T-helper 1 cell treated with Interleukin-12 subunit alpha and Interleukin-12 subunit beta and Interleukin-4 antibody, amounts not matched to agents 30 ng/mL and 1 ng/mL, for 36 hours (primary cell): ENCODE measurements at regions not wholly inside any gene's neighbourhood (a gene's known extent, or its start where the extent isn't known, plus 50 kb on each side); places are given as distances from the start of the nearest gene placed in this dataset.

Experiments
- intact Hi-C: fragments of 100-400 bp; cut with micrococcal nuclease; formaldehyde crosslinking; loops from one replicate; pipeline ENCODE4 v1.15.1; 2024

DNA sequence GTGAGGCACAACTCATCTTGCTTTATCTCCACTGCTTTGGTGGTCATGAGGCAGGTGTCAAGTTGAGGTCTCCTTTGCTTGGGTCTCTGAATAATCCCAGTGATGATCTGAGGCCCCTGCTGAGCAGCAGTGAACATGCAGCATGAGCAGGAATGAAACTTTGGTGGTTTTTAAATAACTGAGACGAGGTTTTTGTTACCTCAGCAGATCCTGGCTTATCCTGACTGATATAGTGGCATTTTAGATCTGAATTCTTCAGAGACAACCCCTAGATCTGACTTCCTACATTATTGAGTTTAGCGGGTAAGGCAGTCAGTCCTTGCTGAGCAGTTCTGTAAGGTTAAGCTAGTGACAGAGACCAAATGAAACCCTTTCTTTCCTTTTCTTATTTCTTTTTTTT lies 230.4 kb downstream of the ARRDC4 start:
- intact Hi-C loops, result no loop called here

DNA sequence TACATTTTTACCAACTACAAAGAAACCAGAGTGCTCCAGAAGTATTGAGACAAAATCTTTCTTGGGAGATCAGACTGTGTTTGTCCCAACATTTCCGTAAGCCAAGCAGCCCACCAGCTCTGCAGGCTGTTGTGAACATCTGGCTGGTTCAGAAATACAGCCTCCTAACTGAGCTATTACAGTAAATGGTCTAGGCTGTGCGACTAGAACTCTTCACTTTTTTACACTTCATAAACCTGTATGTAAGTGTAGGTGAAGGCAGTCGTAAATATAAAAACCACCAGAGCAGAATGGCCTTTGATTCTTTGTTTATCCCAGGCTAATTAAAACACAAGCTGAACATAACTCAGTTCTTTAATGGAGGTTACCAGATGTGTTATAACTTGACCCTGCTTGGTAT lies 235.3 kb downstream of the ARRDC4 start:
- intact Hi-C loops, result no loop called here

DNA sequence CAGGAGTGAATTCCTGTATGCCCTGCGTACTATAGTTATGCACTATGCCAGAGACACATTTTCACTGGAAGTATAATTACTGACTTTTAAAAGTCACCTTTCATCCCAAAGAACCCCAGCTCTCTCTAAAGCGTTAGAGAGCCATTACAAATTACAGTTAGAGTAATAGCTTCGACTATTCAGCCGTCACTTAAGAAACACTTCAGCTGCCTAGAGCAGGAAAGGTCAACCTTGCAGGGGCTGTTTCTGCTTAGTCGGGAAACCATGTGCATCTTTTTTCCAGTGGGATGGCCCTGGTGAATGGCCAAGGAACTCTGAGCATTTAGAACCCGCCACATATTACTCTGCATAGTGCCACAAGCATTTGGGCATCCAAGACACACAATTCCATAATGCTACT lies 235.9 kb downstream of the ARRDC4 start:
- intact Hi-C loops, result no loop called here

DNA sequence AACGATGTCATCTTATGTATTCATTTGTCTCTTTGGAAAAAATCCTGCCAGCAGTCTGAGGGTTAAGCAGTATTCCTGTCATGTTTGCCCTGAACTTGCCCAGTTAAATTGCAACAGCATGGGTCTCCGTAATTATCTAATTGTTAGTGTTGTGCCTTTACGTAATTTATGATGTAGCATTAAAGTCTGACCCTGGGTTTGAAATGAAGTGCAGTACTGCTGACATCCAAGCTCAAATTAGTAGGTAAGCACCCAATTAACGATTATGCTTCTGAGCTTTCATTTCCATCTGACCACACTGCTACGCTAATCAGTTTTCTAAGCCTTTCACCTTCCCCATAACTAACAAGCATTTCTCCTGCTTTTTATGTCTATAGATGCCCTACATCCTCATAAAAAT lies 241.8 kb downstream of the ARRDC4 start:
- intact Hi-C loops, result no loop called here

DNA sequence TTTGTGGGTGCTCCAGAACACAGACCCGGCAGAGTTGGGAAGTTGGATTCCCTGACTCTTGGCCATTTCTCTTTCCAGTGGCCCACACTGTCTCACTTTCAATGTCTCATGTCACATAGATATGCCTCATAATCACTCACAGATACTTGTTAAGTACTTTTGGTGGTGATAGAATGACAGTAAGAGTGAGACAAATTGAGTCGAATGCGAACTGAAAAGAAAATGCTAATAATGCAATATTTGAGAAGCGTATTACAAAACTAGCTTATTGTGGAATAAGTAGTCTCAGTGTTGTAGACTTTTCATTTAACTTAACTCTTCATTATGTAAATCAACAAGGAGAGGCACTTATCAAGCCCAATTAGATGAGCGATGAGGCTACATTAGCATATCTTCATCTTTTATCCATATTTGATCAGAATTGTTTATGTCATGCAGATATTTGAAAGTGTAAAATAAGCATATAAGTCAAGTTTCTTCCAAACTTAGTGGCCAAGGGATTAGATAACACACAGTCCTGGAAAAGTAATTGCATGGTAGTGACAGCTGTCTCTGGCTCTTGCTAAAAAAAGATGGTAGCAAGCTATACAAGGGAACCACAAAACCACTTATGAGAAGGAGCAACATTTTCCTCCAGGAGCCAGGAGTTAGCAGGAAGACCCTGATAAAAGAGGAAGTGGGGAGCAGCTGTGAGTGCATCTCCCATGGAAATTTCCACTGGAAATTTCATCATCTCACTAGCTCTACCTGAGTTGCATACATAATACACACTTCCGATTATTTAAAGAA lies 243.6 kb downstream of the ARRDC4 start:
- intact Hi-C loops, result no loop called here

DNA sequence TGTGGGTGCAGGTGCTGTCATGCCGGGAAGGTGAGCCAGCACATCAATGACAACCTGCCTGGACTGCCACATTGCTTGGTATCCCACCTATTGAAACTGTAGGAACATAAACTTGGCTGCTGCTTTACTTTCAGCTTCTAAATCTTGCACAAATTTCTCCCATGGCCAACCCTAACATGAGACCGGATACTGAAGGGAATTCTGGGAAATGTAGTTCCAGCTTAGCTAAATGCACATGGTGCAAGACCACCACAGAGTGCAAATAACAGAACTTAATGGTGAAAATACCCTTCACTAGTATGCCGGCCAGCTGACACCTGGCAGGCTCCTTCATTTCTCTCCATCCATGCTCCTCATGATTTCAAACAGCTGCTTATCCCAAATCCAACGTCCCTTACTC lies 247.4 kb downstream of the ARRDC4 start:
- intact Hi-C loops, result no loop called here

DNA sequence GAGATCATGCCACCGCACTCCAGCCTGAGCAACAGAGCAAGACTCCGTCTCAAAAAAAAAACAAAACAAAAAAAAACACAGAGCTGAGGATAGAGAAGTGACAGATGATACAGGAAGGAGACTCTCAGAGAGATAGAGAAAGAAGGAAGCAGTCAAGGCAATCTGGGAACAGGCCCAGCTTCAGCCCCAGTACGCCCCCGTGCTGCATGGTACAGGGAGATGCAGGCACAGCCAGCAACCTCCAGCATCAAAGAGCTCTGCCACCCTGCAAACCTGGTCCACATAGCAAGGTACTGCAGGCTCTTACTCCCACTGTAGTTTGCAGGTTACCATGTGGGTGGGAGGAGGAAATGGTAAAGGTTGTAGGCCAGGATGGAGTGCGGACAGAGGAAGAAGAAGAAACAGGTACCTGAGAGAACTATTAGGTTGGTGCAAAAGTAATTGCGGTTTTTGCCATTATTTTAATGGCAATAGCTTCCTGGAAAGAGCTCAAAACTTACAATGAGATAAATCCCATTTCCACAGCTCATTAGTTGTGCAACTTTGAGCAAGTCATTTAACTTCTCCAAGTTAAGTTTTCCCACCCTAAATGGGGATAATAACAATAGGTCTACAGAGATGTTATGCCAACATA lies 253.0 kb downstream of the ARRDC4 start:
- intact Hi-C loops, result no loop called here

DNA sequence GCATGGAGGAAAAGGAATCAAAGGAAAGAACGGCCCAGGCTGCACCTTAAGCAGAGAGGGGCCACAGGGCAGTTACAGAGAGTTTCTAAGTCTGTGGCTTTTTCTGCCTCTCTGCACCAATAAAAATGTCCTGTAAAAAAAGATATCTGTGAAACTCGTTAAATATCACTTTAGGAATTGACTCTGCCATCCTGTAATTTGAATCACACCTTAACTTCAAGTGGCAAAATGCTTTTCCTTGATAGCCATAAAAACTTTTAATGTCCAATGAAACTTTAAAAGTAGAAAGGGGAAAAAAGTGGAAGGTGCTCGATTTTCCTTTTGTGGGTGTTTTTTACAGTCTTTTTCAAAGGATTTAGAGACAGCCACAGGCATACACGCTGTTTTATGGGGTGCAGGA lies 255.7 kb downstream of the ARRDC4 start:
- intact Hi-C loops, result no loop called here

DNA sequence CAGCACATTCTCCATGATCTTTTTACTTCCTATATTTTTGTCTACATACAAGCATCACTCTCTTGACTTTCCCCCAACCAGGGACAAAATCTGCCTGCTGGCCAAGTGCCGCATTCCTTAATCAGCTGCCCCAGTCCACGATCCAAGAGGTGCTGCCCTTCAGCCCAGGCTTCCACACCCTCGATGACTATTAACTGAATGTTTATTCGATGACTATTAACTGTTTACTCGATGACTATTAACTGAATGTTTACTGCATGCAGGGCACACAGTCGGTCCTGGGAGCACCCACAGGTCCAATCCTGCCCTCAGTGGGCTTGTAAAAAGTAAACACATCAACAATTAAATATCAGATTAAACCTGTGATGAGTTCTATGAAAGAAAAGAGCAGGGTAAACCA lies 256.9 kb downstream of the ARRDC4 start:
- intact Hi-C loops, result no loop called here

DNA sequence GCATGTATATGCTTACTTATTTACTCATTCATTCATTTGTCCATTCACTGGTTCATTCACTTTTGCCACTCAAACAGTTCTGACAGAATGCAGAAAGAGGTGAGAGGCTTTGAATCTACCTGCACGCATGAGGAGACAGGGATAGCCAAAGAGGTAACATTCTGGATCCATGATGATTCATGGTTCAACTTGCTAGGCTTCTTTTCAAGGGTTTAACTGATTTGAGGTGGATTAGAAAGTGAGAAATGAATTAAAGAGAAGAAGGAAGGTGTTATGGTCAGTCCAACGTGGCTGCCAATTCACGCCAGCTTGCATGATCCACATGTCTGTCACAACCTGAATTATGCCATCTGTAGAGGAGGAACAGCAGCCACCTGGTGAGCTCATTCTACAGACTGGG lies 260.6 kb downstream of the ARRDC4 start:
- intact Hi-C loops, result no loop called here

DNA sequence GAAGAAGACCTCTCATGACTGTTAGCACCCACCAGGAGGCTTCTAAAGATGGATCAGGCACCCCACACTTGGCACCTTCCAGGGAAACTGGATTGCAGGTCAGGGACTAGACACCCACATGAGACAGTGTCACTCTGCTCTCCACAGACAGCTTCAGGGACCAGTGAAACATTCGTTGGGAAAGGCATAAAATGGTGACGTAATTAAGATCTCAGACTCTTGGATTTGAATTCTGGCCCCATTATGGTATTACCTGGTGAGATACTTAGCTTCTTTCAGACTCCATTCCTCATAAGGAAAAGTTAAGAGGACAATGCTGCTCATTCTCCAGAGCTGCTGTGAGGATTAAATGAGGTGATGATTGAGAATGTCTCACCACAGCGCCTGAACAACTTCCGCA lies 261.1 kb downstream of the ARRDC4 start:
- intact Hi-C loops, result no loop called here

DNA sequence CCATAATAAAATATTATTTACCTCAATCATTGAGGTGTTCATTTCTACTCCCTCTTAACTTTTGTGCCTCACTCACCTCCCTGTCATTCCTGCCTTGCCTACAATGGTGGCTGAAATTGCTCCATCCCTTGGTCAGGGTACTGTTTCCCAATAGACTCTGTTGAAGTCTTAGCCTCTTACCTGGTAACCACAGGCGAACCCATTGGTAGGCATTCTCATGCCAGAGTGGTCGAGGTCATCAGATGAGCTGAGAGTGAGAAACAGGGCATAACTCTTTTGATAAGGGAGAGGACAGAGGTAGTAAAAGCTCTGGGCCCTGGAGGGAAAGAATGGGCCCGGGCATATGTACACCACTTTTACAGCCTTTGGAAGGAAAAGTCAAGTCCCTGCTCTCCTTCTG lies 265.6 kb downstream of the ARRDC4 start:
- intact Hi-C loops, result no loop called here

DNA sequence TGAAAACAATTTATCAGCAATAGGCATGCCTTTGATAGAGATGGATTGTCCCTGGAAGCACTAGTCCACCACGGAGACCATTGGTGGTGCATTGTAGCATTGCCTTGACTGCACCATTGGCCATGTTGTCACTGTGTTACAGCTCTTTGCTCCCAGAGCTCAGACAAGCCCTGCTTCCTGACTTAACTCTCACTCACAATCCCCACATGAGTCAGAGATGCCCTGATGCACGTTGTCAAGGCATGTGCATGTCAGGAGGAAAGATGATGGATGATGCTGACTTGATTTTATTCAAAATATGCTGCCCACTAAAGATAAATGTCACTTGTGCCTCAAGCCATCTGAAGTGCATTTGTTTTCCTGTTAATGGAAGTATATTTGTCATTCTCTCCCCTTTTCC lies 266.1 kb downstream of the ARRDC4 start:
- intact Hi-C loops, result no loop called here

DNA sequence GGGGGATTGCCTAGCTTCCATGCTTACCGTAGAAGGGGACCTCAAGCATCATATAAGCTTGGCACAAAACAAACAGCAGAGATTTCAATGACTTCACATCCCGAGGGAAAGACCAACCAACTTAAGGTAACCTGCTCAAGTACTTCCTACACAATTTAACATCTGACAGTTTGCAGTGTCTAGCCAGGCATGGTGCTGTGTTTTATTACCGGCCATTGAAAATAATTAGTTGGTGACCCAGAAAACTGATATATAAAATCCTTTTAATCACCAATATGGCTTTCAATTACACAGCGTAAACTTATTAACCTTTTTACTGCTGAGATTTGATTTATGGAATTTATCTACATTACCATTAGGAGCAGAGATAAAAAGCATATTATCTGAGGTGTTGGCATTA lies 268.3 kb downstream of the ARRDC4 start:
- intact Hi-C loops, result no loop called here

DNA sequence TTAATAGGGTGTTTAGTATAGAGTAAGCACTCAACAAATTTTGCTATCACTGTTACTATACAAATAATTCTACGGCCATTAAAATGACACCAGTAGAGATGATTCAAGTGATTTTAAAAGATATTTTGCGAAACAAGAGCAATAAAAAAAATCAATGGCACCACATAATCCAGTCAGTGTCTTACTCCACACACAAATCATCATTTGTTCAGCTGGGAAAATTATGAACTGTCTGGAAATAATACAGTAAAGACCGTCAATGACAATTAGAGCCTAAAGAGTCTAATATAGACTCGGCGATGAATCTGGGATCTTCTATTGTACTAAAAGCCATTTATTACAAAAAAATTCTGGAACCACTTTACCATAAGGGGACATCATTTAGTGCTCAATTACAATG lies 270.5 kb downstream of the ARRDC4 start:
- intact Hi-C loops, result no loop called here

DNA sequence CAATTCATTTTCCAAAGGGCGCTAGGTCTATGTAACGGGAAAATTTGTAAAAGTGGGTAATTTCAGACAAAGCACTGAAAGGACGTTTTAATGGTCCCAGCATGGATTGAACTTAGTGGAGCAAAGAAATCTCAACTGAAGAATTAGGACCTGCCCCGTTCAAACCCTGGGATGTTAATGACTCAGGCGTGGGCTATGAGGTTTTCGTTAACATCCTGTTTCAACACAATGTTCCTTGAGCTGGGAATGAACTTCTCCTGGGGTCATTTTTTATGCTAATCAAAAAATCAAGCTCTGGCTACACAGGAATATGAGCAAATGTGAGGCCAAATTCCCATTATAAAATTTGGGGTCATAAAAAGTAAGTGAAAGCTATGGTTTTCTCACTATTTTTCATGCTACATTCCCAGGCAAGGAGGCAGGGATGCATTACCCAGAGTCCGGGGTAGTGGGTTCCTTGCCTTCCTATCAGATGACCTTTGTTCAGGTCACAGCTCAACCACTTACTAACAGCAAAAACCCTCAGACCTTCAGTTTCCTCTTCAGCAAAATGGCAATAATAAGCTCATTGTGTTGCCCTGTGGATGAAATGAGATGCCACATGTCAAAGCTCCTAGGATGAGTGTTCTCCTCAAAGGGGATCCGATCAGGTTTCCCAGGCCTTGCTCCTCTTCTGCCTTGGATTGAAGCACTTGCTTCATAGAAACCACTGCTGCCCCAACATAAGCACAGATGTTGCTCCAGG lies 271.4 kb downstream of the ARRDC4 start:
- intact Hi-C loops, result no loop called here

DNA sequence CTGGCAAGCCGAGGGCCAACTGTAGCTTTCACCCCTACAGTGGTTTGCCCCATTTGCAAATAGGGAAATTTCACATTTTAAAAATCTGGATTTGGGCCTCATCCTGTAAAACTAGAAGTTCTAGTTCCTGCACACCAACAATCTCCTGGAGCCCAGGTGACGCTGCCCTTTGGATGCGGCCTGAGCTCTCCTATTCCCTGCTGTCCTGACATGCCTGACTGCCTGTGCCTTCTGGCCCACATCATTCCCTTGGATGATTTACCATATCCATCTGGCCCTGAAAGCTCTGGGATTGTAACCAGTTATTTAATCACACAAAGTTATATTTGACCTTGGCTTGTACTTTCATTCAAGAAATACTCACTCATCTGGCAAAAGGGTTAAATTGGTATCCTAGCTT lies 272.3 kb downstream of the ARRDC4 start:
- intact Hi-C loops, result no loop called here

DNA sequence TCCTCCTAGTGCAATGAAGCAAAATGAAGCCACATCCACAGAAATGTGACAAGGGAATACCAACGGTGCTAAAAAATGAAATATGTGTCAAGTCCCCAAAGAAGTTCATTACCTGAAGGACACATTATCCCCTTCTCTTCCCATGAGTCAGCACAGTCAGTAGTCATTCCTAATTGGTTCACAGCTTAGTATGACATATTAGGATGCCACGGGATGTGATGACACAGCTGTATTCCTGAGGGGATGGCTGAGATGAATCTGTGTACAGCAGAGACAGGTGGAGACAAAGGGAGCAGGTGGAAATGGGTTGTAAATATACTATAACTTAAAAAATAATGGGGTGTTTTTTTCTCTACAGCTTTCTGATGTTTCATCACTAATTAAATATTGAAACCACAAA lies 273.4 kb downstream of the ARRDC4 start:
- intact Hi-C loops, result no loop called here

DNA sequence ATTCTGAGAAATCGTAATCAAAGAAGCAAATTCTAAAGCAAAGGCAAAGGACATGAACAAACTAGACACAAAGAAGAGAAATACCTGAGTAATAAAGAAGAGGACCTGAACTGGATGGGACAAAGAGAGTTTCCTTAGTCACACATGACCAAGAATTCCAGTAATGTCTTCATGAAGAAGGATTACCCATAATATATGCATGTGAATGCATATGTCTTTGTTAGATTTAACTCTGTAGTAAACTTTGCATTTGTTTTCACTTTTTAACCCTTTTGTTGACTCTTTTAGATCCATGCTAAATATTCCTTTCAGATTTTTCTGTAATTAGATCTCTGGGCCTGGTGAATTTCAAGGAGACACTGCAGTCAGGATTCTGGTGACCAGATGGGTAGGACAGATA lies 279.8 kb downstream of the ARRDC4 start:
- intact Hi-C loops, result no loop called here

DNA sequence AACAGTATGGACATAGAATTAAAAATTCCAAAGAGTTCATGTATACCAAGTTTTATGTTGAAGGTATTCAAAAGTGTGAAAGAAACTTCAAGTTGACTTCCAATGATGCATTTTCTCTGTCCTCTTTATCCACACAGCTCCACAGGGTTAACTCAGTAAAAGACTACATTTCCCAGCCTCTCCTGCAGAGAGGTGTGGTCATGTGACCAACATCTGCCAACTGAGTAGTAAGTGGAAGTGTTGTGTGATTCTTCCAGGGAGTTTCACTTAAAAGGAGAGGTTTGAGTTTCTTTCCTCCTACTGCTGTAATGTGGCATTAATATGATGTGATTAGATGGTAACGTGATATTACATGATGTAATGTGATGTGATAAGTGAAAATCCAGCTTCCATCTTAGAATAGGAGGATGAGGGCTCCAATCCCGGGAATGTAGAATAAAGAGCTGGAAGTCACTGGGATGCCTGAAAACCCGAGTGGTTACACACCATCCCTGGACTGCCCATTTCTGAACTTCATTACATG lies 280.6 kb downstream of the ARRDC4 start:
- intact Hi-C loops, result no loop called here

DNA sequence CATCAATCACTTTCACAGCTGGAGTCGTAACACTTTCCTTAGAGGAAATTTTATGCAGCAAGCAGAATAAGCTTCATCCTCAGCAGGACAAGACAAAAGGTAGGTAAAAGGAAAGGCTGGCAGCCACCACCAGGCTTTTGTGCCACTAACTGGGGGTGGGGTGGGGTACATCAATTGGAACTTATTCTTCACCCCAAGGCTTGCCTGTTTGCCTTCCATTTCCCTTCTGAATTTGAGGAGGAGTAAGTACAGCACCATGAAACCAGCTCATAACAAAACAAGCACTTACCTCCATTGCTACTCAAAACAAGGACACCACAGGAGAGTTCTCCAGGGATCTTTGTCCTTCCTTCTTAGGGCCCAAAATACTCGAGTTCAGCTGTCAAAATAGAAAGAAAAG lies 296.8 kb downstream of the ARRDC4 start:
- intact Hi-C loops, result no loop called here

DNA sequence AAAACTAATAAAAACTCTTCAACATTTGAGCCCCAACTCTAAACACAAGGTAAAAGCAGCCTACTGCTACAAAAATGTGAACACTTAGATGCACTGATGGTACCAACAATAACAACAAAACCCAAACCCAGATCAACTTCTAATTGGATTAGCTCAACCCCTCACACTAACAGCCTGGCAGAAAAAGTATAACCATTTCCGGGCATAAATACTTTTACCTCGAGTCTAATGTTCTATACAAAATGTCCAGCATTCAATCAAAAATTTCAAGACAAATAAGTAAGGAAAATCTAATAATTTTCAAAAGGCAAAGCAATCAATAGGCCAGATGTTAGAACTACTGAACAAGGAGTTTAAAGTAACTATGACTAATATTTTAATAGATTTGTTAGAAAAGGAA lies 303.3 kb downstream of the ARRDC4 start:
- intact Hi-C loops, result no loop called here
